Thyroid gland (tissue), 4 donors: ENCODE measurements at regions not wholly inside any gene's neighbourhood (a gene's known extent, or its start where the extent isn't known, plus 50 kb on each side); places are given as distances from the start of the nearest gene placed in this dataset.

Source experiments
- POLR2A ChIP-seq, 2 donors: fragments of 450-650 bp; IDR thresholded peaks; one replicate each; pipeline ENCODE4 v1.6.1; 2017; ENCODE audit warnings: antibody characterized with exemption in 2 of 2, mild to moderate bottlenecking in 2 of 2, moderate library complexity in 1 of 2
- TF ChIP-seq, protein P1 (sequence below), 6 experiments: fragments of 200-600 bp in 3 of 6; fragments of 450-650 bp in 3 of 6; sonication (generic) in 3 of 6; IDR thresholded peaks; one replicate each; pipeline ENCODE4 v1.5.1; 2016 to 2019; ENCODE audit warnings: antibody characterized with exemption in 6 of 6, mild to moderate bottlenecking in 2 of 6, inconsistent platforms in 1 of 6, moderate library complexity in 1 of 6

DNA sequence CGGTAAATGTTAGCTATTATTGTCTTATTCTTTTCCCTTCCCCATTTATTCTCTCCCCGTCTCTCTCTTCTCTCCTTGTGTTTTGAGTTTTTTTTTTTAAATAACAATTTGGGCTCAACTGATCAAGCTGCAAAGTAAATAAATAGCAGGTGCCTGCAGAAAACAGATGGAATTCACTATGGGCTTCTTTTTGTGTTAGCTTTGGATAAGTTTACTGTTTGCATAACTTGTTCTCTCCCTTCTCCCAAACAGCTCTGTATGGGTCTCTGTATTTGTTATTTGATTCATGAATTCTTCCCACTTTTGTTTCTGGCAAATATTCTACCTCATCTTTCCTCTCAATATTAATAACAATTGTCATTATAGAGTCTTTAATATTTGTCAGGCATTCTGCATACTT lies 111.8 kb upstream of the ASTN2 start:
- TF ChIP-seq POLR2A (IDR thresholded peaks at IDR 0.05), result no peak
- TF ChIP-seq, protein P1, sequence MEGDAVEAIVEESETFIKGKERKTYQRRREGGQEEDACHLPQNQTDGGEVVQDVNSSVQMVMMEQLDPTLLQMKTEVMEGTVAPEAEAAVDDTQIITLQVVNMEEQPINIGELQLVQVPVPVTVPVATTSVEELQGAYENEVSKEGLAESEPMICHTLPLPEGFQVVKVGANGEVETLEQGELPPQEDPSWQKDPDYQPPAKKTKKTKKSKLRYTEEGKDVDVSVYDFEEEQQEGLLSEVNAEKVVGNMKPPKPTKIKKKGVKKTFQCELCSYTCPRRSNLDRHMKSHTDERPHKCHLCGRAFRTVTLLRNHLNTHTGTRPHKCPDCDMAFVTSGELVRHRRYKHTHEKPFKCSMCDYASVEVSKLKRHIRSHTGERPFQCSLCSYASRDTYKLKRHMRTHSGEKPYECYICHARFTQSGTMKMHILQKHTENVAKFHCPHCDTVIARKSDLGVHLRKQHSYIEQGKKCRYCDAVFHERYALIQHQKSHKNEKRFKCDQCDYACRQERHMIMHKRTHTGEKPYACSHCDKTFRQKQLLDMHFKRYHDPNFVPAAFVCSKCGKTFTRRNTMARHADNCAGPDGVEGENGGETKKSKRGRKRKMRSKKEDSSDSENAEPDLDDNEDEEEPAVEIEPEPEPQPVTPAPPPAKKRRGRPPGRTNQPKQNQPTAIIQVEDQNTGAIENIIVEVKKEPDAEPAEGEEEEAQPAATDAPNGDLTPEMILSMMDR (IDR thresholded peaks at IDR 0.05), result no peak
